ENCODE measurements at regions not wholly inside any gene's neighbourhood (a gene's known extent, or its start where the extent isn't known, plus 50 kb on each side); places are given as distances from the start of the nearest gene placed in this dataset.

DNA sequence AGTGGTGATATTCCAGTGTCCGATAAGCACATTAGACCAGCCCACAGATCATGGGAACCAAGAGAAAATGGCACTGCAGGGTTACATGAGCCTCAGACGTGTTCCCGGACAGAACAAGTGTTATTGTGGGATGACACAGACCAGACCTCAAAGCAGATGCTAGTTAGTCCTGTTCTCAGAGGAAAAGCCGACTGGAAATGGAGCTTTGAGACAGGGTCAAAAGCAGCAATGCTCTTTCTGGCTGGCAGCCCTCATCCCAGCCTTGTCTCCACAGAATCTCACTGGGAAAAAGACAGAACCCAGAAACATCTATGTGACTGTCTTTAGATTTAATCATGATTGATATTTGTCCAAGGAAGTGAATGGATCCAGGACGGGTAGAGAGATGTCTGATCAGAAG, 506.8 kb downstream of the INSC start:
- Histone ChIP-seq H3K9ac (ENCODE audit: low read length) (no peak overlapping the region), H2AFZ (ENCODE audit: low read length) (no peak overlapping the region), H3K9me2 (replicated peaks; ENCODE audit: low read length) (no peaks in the 10 kb centered on the region), H3K4me3 (ENCODE audit: low read length) (no peak overlapping the region), H4K20me1 (ENCODE audit: low read length) (no peaks in the 10 kb centered on the region), H3K79me2 (ENCODE audit: low read length) (no peaks in the 10 kb centered on the region), H3K4me2 (ENCODE audit: low read length) (no peak overlapping the region), H3K4me1 (ENCODE audit: insufficient read depth, low read length) (no peaks in the 10 kb centered on the region), H3K27ac (ENCODE audit: low read length) (no peak overlapping the region), H3K9me3 (ENCODE audit: low read length) (no peaks in the 10 kb centered on the region), H3K36me3 (ENCODE audit: low read depth, low read length) (no peaks in the 10 kb centered on the region), H3K27me3 (ENCODE audit: low read length) (no peaks in the 10 kb centered on the region), H3F3A (ENCODE audit: low read length, unreplicated experiment) (no peaks in the 10 kb centered on the region)
- ChIA-PET POLR2A (ENCODE audit: unreplicated experiment) (no interaction called here), CTCF (no interaction called here)
- intact Hi-C loops (cut with micrococcal nuclease), result no loop called here
- DNase-seq (no peak), ATAC-seq (no peak)
- TF ChIP-seq EZH2phosphoT487 (IDR thresholded peaks at IDR 0.05; ENCODE audit: borderline replicate concordance, low read length), result no peak
- TF ChIP-seq, protein P1, sequence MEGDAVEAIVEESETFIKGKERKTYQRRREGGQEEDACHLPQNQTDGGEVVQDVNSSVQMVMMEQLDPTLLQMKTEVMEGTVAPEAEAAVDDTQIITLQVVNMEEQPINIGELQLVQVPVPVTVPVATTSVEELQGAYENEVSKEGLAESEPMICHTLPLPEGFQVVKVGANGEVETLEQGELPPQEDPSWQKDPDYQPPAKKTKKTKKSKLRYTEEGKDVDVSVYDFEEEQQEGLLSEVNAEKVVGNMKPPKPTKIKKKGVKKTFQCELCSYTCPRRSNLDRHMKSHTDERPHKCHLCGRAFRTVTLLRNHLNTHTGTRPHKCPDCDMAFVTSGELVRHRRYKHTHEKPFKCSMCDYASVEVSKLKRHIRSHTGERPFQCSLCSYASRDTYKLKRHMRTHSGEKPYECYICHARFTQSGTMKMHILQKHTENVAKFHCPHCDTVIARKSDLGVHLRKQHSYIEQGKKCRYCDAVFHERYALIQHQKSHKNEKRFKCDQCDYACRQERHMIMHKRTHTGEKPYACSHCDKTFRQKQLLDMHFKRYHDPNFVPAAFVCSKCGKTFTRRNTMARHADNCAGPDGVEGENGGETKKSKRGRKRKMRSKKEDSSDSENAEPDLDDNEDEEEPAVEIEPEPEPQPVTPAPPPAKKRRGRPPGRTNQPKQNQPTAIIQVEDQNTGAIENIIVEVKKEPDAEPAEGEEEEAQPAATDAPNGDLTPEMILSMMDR (conservative IDR thresholded peaks at IDR 0.05; ENCODE audit: low read depth, low read length), result no peak
- no peak for TF ChIP-seq EZH2 (IDR thresholded peaks at IDR 0.05; ENCODE audit: low read length, unreplicated experiment)
- no TSS peak for BruUV-seq (replicated peaks)

DNA sequence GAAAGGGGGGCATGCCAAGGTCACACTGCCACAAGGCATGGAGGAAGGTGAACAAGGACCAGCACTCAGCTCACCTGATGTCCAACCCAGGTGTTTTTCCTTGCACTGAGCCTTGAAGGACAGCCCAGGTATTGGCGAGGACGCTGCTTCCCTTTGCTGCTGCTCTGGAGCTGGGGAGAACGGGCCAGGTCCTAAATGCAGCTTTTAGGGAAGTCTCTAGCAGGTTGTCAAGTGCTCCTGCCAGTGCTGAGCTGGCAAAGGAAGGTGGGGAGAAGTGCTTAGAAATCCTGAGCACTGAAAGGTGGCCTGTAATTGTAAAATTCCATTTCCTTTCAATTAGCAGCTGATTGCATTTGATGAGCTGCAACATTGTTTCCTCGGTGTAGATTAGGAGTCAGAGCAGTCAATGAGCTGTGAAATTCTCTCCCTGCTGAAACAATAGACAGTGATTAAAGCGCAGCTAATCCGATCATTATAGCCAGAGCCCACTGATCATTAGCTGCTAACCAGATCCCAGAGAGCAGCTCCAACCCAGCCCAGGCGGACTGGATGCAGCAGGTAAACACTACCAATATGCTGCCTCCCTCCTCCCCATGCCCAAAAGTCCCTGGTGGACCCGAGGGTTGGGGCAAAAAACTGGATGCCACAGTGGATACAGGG, 507.6 kb downstream of the INSC start:
- Histone ChIP-seq H3K36me3 (ENCODE audit: low read depth, low read length) (no peaks in the 10 kb centered on the region), H3K4me1 (ENCODE audit: insufficient read depth, low read length) (no peaks in the 10 kb centered on the region), H3K4me2 (ENCODE audit: low read length) (no peak overlapping the region), H3K9me3 (ENCODE audit: low read length) (no peaks in the 10 kb centered on the region), H3K27ac (ENCODE audit: low read length) (no peak overlapping the region), H3K79me2 (ENCODE audit: low read length) (no peaks in the 10 kb centered on the region), H3K9ac (ENCODE audit: low read length) (no peak overlapping the region), H3K4me3 (ENCODE audit: low read length) (no peak overlapping the region), H3F3A (ENCODE audit: low read length, unreplicated experiment) (no peaks in the 10 kb centered on the region), H4K20me1 (ENCODE audit: low read length) (no peaks in the 10 kb centered on the region), H3K27me3 (ENCODE audit: low read length) (no peaks in the 10 kb centered on the region), H2AFZ (ENCODE audit: low read length) (no peak overlapping the region), H3K9me2 (replicated peaks; ENCODE audit: low read length) (no peaks in the 10 kb centered on the region)
- intact Hi-C loops (cut with micrococcal nuclease), result no loop called here
- no peak for TF ChIP-seq EZH2 (IDR thresholded peaks at IDR 0.05; ENCODE audit: low read length, unreplicated experiment)
- CTCF ChIA-PET, result no interaction called here
- POLR2A ChIA-PET (ENCODE audit: unreplicated experiment), result no interaction called here
- ATAC-seq, result no peak
- no TSS peak for BruUV-seq (replicated peaks)
- DNase-seq, result no peak

DNA sequence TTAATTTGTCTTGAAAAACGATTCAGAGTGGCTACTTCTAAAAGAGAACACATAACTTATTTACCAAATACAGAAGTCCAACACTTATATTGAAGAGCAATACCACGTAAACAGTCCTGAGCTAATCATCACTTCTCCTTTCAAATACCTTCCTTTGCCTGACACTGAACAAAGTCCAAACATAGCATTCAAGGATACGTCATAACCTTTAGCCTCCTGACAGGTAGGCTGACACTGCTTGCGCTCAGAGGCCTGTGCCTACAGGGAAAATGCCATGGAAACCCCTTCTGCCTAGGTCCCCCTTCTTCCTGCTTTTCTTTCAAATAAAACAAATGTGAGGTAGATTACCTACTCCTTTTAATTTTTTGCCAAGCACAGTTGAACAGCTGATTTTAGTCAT, 510.0 kb downstream of the INSC start:
- no peaks in the 10 kb centered on the region for H4K20me1 ChIP-seq (ENCODE audit: low read length)
- no peak for DNase-seq
- H3K79me2 ChIP-seq (ENCODE audit: low read length), result no peaks in the 10 kb centered on the region
- H2AFZ ChIP-seq (ENCODE audit: low read length), result no peak overlapping the region
- ChIA-PET POLR2A (ENCODE audit: unreplicated experiment) (no interaction called here), CTCF (no interaction called here)
- no peak for TF ChIP-seq EZH2 (IDR thresholded peaks at IDR 0.05; ENCODE audit: low read length, unreplicated experiment)
- TF ChIP-seq EZH2phosphoT487 (IDR thresholded peaks at IDR 0.05; ENCODE audit: borderline replicate concordance, low read length), result no peak
- TF ChIP-seq, protein P1 (conservative IDR thresholded peaks at IDR 0.05; ENCODE audit: low read depth, low read length), result no peak
- H3K4me1 ChIP-seq (ENCODE audit: insufficient read depth, low read length), result no peaks in the 10 kb centered on the region
- intact Hi-C loops (cut with micrococcal nuclease), result no loop called here
- no peak overlapping the region for H3K9ac ChIP-seq (ENCODE audit: low read length)
- no peaks in the 10 kb centered on the region for H3K9me2 ChIP-seq (replicated peaks; ENCODE audit: low read length)
- H3K9me3 ChIP-seq (ENCODE audit: low read length), result no peaks in the 10 kb centered on the region
- no peaks in the 10 kb centered on the region for H3K36me3 ChIP-seq (ENCODE audit: low read depth, low read length)
- BruUV-seq (replicated peaks), result no TSS peak
- no peaks in the 10 kb centered on the region for H3K27me3 ChIP-seq (ENCODE audit: low read length)
- no peaks in the 10 kb centered on the region for H3F3A ChIP-seq (ENCODE audit: low read length, unreplicated experiment)
- H3K4me2 ChIP-seq (ENCODE audit: low read length), result no peak overlapping the region
- no peak for ATAC-seq
- H3K4me3 ChIP-seq (ENCODE audit: low read length), result no peak overlapping the region
- no peak overlapping the region for H3K27ac ChIP-seq (ENCODE audit: low read length)
